Ectodermal cell (in vitro differentiated cells): ENCODE measurements at regions not wholly inside any gene's neighbourhood (a gene's known extent, or its start where the extent isn't known, plus 50 kb on each side); places are given as distances from the start of the nearest gene placed in this dataset.

Experiments
- H3K27ac ChIP-seq: 2 replicates; pipeline ENCODE4 v1.7.0; 2013; ENCODE audit warnings: mild to moderate bottlenecking, low read depth, low read length; ENCODE audit not compliant: insufficient read depth, poor library complexity, severe bottlenecking
- H3K27me3 ChIP-seq: 2 replicates; pipeline ENCODE4 v1.7.0; 2013; ENCODE audit warnings: mild to moderate bottlenecking, low read length; ENCODE audit not compliant: insufficient read depth, control insufficient read depth, poor library complexity, severe bottlenecking
- H3K36me3 ChIP-seq: one replicate; pipeline ENCODE4 v1.7.0; 2013; ENCODE audit warnings: low read length; ENCODE audit not compliant: control insufficient read depth, insufficient read depth
- H3K4me1 ChIP-seq: one replicate; pipeline ENCODE4 v1.7.0; 2013; ENCODE audit warnings: low read length; ENCODE audit not compliant: control insufficient read depth, insufficient read depth
- H3K4me3 ChIP-seq: 2 replicates; pipeline ENCODE4 v1.7.0; 2013; ENCODE audit warnings: low read depth, low read length, control low read depth; ENCODE audit not compliant: insufficient read depth
- H3K9me3 ChIP-seq: 2 replicates; pipeline ENCODE4 v1.7.0; 2013; ENCODE audit warnings: mild to moderate bottlenecking, low read length, moderate library complexity; ENCODE audit not compliant: control insufficient read depth
- WGBS, 2 experiments: methylation state at CpG; one replicate each; pipeline ENCODE4 v1.1.7; 2013; ENCODE audit warnings: missing lambda C conversion rate in 2 of 2; 5-methylcytosine and 5-hydroxymethylcytosine counted together

- H3K9me3 ChIP-seq, result no peaks in the 10 kb centered on the region
- H3K27me3 ChIP-seq, result no peaks in the 10 kb centered on the region
- H3K4me3 ChIP-seq, result no peak overlapping the region
- peaks cover 11% of the 10 kb centered on the region for H3K4me1 ChIP-seq
- WGBS, 2 experiments, result 85 to 87% methylated on average over 6 of the region's 6 CpGs
- no peaks in the 10 kb centered on the region for H3K36me3 ChIP-seq
- no peak overlapping the region for H3K27ac ChIP-seq
These were observed 249.4 kb upstream of the TPM1 start for GRCh38 chr15:62792986-62793751.

GRCh38 chr15:62793752-62794144 lies 248.8 kb upstream of the TPM1 start:
- Histone ChIP-seq H3K4me1 (peaks cover 11% of the 10 kb centered on the region), H3K9me3 (no peaks in the 10 kb centered on the region), H3K27me3 (no peaks in the 10 kb centered on the region), H3K36me3 (no peaks in the 10 kb centered on the region), H3K4me3 (no peak overlapping the region), H3K27ac (no peak overlapping the region)
- 87 to 90% methylated on average over 5 of the region's 5 CpGs for WGBS, 2 experiments

- Histone ChIP-seq H3K36me3 (no peaks in the 10 kb centered on the region), H3K27ac (no peak overlapping the region), H3K27me3 (no peaks in the 10 kb centered on the region), H3K9me3 (no peaks in the 10 kb centered on the region), H3K4me3 (no peak overlapping the region), H3K4me1 (peaks cover 11% of the 10 kb centered on the region)
- 94 to 95% methylated on average over 13 of the region's 13 CpGs for WGBS, 2 experiments
These were observed 247.4 kb upstream of the TPM1 start for GRCh38 chr15:62795171-62795570.

- Histone ChIP-seq H3K4me1 (peaks cover 11% of the 10 kb centered on the region), H3K4me3 (no peak overlapping the region), H3K9me3 (no peaks in the 10 kb centered on the region), H3K27ac (no peak overlapping the region), H3K36me3 (no peaks in the 10 kb centered on the region), H3K27me3 (no peaks in the 10 kb centered on the region)
- 90 to 93% methylated on average over 20 of the region's 20 CpGs for WGBS, 2 experiments
These were observed 246.5 kb upstream of the TPM1 start for GRCh38 chr15:62795700-62796695.

- no peak overlapping the region for H3K4me3 ChIP-seq
- H3K9me3 ChIP-seq, result no peaks in the 10 kb centered on the region
- H3K4me1 ChIP-seq, result peaks cover 11% of the 10 kb centered on the region
- H3K27ac ChIP-seq, result no peak overlapping the region
- H3K36me3 ChIP-seq, result no peaks in the 10 kb centered on the region
- 91 to 94% methylated on average over 15 of the region's 15 CpGs for WGBS, 2 experiments
- H3K27me3 ChIP-seq, result no peaks in the 10 kb centered on the region
These were observed 245.4 kb upstream of the TPM1 start for GRCh38 chr15:62797171-62797570.

GRCh38 chr15:62798536-62798935 lies 244.0 kb upstream of the TPM1 start:
- Histone ChIP-seq H3K27ac (no peak overlapping the region), H3K4me3 (no peak overlapping the region), H3K9me3 (no peaks in the 10 kb centered on the region), H3K4me1 (peaks cover 11% of the 10 kb centered on the region), H3K36me3 (no peaks in the 10 kb centered on the region), H3K27me3 (no peaks in the 10 kb centered on the region)
- 86 to 89% methylated on average over 5 of the region's 5 CpGs for WGBS, 2 experiments

GRCh38 chr15:62799037-62799436 lies 243.5 kb upstream of the TPM1 start:
- H3K27ac ChIP-seq, result no peak overlapping the region
- H3K9me3 ChIP-seq, result no peaks in the 10 kb centered on the region
- no peaks in the 10 kb centered on the region for H3K27me3 ChIP-seq
- no peaks in the 10 kb centered on the region for H3K36me3 ChIP-seq
- H3K4me1 ChIP-seq, result peaks cover 11% of the 10 kb centered on the region
- WGBS, 2 experiments, result 95 to 96% methylated on average over 6 of the region's 6 CpGs
- no peak overlapping the region for H3K4me3 ChIP-seq

GRCh38 chr15:62799919-62800318 lies 242.6 kb upstream of the TPM1 start:
- H3K9me3 ChIP-seq, result no peaks in the 10 kb centered on the region
- H3K27ac ChIP-seq, result no peak overlapping the region
- H3K4me3 ChIP-seq, result no peak overlapping the region
- no peaks in the 10 kb centered on the region for H3K36me3 ChIP-seq
- no peaks in the 10 kb centered on the region for H3K27me3 ChIP-seq
- peaks cover 11% of the 10 kb centered on the region for H3K4me1 ChIP-seq
- WGBS, 2 experiments, result 80 to 86% methylated on average over 3 of the region's 3 CpGs

GRCh38 chr15:62802612-62803011 lies 239.9 kb upstream of the TPM1 start:
- Histone ChIP-seq H3K4me3 (no peak overlapping the region), H3K4me1 (peaks cover 5% of the 10 kb centered on the region), H3K27ac (no peak overlapping the region), H3K9me3 (no peaks in the 10 kb centered on the region), H3K27me3 (no peaks in the 10 kb centered on the region), H3K36me3 (no peaks in the 10 kb centered on the region)
- 88 to 90% methylated on average over 2 of the region's 2 CpGs for WGBS, 2 experiments

- WGBS, 2 experiments, result 95 to 97% methylated on average over 5 of the region's 5 CpGs
- Histone ChIP-seq H3K9me3 (no peaks in the 10 kb centered on the region), H3K4me3 (no peak overlapping the region), H3K4me1 (peaks cover 7% of the 10 kb centered on the region), H3K36me3 (no peaks in the 10 kb centered on the region), H3K27ac (no peak overlapping the region), H3K27me3 (no peaks in the 10 kb centered on the region)
These were observed 238.6 kb upstream of the TPM1 start for GRCh38 chr15:62803856-62804400.
